Naive B cell (primary cell): ENCODE measurements at regions not wholly inside any gene's neighbourhood (a gene's known extent, or its start where the extent isn't known, plus 50 kb on each side); places are given as distances from the start of the nearest gene placed in this dataset.

Experiments
- ATAC-seq, 2 donors: fragments of 150-1000 bp; cut with Tn5 transposase; 2 replicates each; pipeline ENCODE4 v1.10.0; 2021; ENCODE audit warnings: low read depth in 2 of 2, mild to moderate bottlenecking in 2 of 2, moderate library complexity in 2 of 2
- DNase-seq: peaks from one replicate; pipeline ENCODE4 v3.0.0; 2022
- H3K27ac Mint-ChIP-seq, 6 donors: one replicate each; pipeline ENCODE4 v1.8.0; 2020 to 2022; ENCODE audit warnings: mild to moderate bottlenecking in 6 of 6, mixed read lengths in 6 of 6, moderate library complexity in 5 of 6, inconsistent platforms in 2 of 6
- H3K27me3 Mint-ChIP-seq, 3 donors: one replicate each; pipeline ENCODE4 v1.8.0; 2021 to 2022; ENCODE audit warnings: mixed read lengths in 3 of 3, mild to moderate bottlenecking in 1 of 3
- H3K36me3 Mint-ChIP-seq, 2 donors: one replicate each; pipeline ENCODE4 v1.8.0; 2020 to 2022; ENCODE audit warnings: mixed read lengths in 2 of 2, inconsistent platforms in 1 of 2, mild to moderate bottlenecking in 1 of 2
- H3K4me1 Mint-ChIP-seq, 3 donors: one replicate each; pipeline ENCODE4 v1.8.0; 2020 to 2022; ENCODE audit warnings: mixed read lengths in 3 of 3, inconsistent platforms in 1 of 3, mild to moderate bottlenecking in 1 of 3, moderate library complexity in 1 of 3
- H3K4me3 Mint-ChIP-seq, 8 donors: one replicate each; pipeline ENCODE4 v1.8.0; 2020 to 2022; ENCODE audit warnings: mild to moderate bottlenecking in 8 of 8, mixed read lengths in 8 of 8, moderate library complexity in 8 of 8, inconsistent platforms in 2 of 8
- H3K9me3 Mint-ChIP-seq, 7 donors: one replicate each; pipeline ENCODE4 v1.8.0; 2020 to 2022; ENCODE audit warnings: mixed read lengths in 7 of 7, mild to moderate bottlenecking in 5 of 7, inconsistent platforms in 2 of 7, moderate library complexity in 1 of 7

DNA sequence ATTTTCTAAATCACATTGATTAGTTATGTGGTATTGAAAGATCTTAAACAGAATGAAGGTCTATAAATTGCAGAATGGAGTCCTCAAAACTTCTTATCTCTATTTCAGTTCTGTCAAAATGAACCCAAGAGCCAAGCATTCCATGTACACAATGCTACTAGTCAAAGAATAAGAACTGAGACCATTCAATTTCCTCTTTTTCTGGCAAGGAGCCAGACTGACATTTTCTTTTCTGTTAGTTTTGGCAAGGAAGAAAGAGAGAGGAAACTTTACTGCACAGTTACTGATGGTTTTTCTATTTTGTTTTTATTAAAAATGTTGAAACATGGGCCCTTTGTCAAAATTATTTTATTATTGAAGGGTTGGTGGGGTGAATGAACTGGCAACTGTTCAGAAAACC is 181.8 kb upstream of the FERD3L start:
- H3K27ac Mint-ChIP-seq = no peak overlapping the region
- DNase-seq = no peak
- H3K36me3 Mint-ChIP-seq = no peaks in the 10 kb centered on the region
- H3K9me3 Mint-ChIP-seq = peaks cover 0 to 3% (median 0%) of the 10 kb centered on the region in 7 donors
- no peaks in the 10 kb centered on the region for H3K4me1 Mint-ChIP-seq
- no peak for ATAC-seq
- H3K27me3 Mint-ChIP-seq = no peaks in the 10 kb centered on the region
- no peak overlapping the region for H3K4me3 Mint-ChIP-seq

DNA sequence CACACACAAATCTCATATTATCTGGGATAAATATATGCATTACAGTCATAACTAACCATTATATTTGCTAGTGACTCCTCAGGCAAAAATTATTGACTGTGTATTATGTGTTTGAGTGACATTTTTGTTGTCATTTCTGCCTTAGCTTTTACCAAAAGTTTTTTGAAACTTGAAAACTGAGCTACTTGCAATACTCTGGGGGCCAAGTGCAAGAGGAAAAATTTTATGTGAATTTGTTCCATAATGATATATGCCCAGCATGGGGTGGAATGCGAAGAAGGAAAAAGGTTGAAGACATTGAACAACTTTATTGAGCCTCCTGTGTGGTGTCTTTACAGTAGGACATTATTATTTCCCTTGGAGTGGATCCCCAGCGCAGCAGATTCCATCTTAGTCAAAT is 176.8 kb upstream of the FERD3L start:
- peaks cover 0 to 5% (median 0%) of the 10 kb centered on the region in 7 donors for H3K9me3 Mint-ChIP-seq
- no peaks in the 10 kb centered on the region for H3K36me3 Mint-ChIP-seq
- no peaks in the 10 kb centered on the region for H3K4me1 Mint-ChIP-seq
- no peak overlapping the region for H3K4me3 Mint-ChIP-seq
- no peak for DNase-seq
- H3K27ac Mint-ChIP-seq = no peak overlapping the region
- H3K27me3 Mint-ChIP-seq = no peaks in the 10 kb centered on the region
- ATAC-seq = no peak

DNA sequence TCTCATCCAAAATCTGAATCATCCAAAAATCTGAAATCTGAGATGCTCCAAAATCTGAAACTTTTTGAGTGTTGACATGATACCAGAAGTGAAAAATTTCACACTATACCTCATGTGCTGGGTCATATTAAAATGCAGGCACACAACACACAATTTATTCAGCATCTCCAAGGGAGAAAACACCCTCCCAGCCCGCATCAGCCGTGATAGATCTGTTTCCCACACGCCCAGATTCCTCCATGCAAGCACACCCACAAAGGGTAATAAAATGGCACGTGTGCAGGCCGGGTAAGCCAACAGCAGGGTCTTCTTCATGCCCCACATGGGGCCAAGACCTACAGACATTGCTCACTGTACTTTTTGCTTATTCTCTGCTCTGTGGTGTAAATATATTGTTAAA is 173.1 kb upstream of the FERD3L start:
- Mint-ChIP-seq H3K4me1 (no peaks in the 10 kb centered on the region), H3K4me3 (no peak overlapping the region), H3K27me3 (no peaks in the 10 kb centered on the region), H3K27ac (no peak overlapping the region), H3K9me3 (peaks cover 0 to 5% (median 0%) of the 10 kb centered on the region in 7 donors), H3K36me3 (no peaks in the 10 kb centered on the region)
- ATAC-seq (no peak), DNase-seq (no peak)

DNA sequence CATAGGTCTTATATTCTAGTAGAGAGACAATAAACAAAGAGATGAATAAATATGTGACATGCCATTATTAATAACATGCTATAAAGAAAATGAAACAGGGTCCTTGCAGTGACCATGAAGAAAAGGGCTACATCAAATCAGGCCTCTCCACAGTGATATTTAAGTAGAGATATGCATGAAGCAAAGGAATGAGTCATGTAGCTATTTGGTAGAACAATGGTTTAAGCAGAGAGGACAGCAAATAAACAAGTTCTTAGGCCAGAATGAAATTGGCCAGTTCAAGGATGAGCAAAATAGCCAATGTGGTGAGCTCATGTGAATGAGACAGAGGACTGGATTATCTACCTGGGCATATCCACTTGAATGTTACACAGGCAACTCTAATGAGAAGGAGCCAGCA is 172.2 kb upstream of the FERD3L start:
- Mint-ChIP-seq H3K27ac (no peak overlapping the region), H3K36me3 (no peaks in the 10 kb centered on the region), H3K9me3 (peaks cover 0 to 5% (median 0%) of the 10 kb centered on the region in 7 donors), H3K4me1 (no peaks in the 10 kb centered on the region), H3K27me3 (no peaks in the 10 kb centered on the region), H3K4me3 (no peak overlapping the region)
- no peak for ATAC-seq
- no peak for DNase-seq

DNA sequence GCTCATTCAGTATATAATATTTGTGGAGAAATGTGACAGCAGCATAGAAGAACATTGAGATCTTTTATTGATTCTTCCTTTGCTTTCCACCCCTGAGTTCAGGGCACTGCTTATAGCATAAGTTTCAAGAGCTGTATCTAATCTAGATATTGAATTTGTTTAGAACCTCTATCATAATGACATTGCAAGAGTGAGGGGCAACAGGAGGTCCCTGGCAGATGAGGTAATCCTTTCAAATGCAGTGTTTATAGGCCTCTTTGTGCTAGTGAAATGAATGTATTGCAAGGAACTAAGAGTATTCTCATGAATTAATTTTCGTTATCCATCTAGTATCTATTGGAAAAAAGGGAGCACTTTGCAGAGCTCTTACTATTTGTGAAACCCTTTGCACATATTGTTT is 167.2 kb upstream of the FERD3L start:
- Mint-ChIP-seq H3K4me1 (no peaks in the 10 kb centered on the region), H3K27me3 (no peaks in the 10 kb centered on the region), H3K36me3 (no peaks in the 10 kb centered on the region), H3K9me3 (peaks cover 0 to under 1% (median 0%) of the 10 kb centered on the region in 7 donors), H3K27ac (no peak overlapping the region), H3K4me3 (no peak overlapping the region)
- DNase-seq (no peak), ATAC-seq (no peak)

DNA sequence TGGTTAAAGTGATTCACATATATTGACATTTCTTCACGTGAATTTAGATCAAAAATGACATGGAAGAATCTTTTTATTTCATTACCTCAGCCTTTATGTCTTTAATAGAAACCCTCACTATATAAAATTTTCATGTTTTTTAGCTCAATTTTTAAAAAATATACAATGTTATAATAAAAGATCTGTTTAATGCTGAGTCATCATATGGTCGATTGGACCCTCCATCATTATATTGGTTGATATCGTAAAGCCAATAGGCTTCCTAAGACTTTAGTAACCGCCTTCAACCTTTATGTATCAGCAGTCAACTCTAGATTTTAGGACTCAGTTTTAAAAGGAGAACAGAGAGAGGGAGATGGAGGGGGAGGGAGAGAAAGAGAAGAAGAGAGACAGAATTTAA is 162.3 kb upstream of the FERD3L start:
- ATAC-seq (no peak), DNase-seq (no peak)
- no peak overlapping the region for H3K27ac Mint-ChIP-seq
- no peak overlapping the region for H3K4me3 Mint-ChIP-seq
- H3K27me3 Mint-ChIP-seq = no peaks in the 10 kb centered on the region
- H3K9me3 Mint-ChIP-seq = peaks cover 0 to 4% (median 0%) of the 10 kb centered on the region in 7 donors
- no peaks in the 10 kb centered on the region for H3K36me3 Mint-ChIP-seq
- H3K4me1 Mint-ChIP-seq = no peaks in the 10 kb centered on the region

DNA sequence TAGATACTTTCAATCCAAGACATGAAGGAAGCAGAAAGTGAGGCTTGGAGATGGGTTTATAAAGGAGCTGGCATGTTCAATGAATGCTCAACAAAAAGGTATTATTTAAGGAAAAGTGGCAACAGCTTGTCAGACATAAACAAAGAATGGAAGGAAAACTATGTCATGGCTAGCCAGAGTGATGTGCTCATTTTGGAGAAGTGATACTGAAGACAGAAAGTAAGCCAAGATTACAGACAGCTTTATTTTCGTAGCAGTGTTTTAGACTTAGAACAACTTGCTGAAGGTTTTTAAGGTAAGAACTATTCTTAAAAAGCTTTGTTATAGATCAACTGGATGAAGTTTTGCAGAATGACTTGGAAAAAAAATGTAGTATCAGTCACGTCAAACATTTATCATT is 160.5 kb upstream of the FERD3L start:
- H3K27ac Mint-ChIP-seq = no peak overlapping the region
- no peaks in the 10 kb centered on the region for H3K36me3 Mint-ChIP-seq
- no peak overlapping the region for H3K4me3 Mint-ChIP-seq
- ATAC-seq (no peak), DNase-seq (no peak)
- no peaks in the 10 kb centered on the region for H3K27me3 Mint-ChIP-seq
- H3K4me1 Mint-ChIP-seq = no peaks in the 10 kb centered on the region
- H3K9me3 Mint-ChIP-seq = peaks cover 0 to 4% (median 0%) of the 10 kb centered on the region in 7 donors

DNA sequence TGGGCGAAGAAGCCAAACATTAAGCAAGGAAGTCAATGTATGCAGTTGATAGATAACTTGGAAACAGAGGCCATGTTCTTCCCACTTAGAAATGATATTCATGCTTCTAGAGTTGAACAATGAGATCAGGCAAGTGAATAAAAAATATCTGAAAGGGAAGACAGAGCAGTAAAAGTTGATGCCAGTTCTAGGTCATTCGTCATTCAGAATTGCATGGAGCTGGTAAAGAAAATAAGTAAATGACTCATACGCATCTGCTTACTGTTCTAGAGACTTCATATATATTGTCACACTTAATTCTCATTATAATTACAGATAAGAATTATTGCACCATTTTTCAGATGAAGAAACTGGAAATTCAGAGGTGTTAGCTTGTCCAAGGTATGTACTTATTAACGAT is 158.9 kb upstream of the FERD3L start:
- H3K9me3 Mint-ChIP-seq = peaks cover 0 to 4% (median 0%) of the 10 kb centered on the region in 7 donors
- H3K4me3 Mint-ChIP-seq = no peak overlapping the region
- DNase-seq = no peak
- no peak overlapping the region for H3K27ac Mint-ChIP-seq
- no peaks in the 10 kb centered on the region for H3K4me1 Mint-ChIP-seq
- H3K36me3 Mint-ChIP-seq = no peaks in the 10 kb centered on the region
- H3K27me3 Mint-ChIP-seq = no peaks in the 10 kb centered on the region
- ATAC-seq = no peak

DNA sequence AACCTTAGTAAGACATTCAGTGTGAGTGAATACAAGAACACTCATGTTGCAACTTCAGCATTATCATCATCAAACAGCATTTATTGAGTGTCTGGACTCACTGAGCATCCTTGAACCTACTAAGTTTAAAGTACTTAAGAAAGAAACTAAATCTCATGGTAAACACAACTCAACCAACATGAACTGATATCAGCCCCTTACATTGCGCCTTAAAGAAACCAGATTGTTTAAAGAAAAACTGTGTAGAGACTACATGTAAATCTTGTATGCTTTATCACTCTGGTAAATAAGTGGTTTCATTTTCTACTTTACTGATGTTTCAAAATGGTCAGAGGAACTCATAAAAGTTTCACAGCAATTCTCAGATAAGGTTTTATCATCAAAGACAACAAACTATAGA is 157.5 kb upstream of the FERD3L start:
- Mint-ChIP-seq H3K36me3 (no peaks in the 10 kb centered on the region), H3K27me3 (no peaks in the 10 kb centered on the region), H3K4me1 (no peaks in the 10 kb centered on the region), H3K4me3 (no peak overlapping the region), H3K27ac (no peak overlapping the region), H3K9me3 (peaks cover 0 to 4% (median 0%) of the 10 kb centered on the region in 7 donors)
- DNase-seq = no peak
- no peak for ATAC-seq

DNA sequence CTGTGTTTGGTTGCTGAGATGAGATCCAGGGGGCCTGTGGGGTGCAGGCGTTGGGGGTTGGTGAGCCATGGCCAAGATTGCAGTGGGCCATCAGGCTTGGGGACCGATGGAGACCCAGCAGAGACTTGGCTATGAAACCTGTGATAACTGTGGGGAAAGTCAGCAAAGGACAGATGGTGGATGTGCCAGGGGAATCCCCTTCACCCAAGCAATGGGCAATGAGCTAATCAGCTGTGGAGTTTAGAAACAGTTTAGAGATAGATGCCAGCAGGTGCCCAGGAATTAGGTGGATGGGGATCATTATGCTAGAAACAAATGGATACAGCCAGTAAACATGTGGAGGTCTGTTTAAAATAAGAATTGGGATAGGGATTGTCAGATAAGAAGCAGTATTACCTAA is 151.4 kb upstream of the FERD3L start:
- peaks cover 0 to 4% (median 0%) of the 10 kb centered on the region in 7 donors for H3K9me3 Mint-ChIP-seq

DNA sequence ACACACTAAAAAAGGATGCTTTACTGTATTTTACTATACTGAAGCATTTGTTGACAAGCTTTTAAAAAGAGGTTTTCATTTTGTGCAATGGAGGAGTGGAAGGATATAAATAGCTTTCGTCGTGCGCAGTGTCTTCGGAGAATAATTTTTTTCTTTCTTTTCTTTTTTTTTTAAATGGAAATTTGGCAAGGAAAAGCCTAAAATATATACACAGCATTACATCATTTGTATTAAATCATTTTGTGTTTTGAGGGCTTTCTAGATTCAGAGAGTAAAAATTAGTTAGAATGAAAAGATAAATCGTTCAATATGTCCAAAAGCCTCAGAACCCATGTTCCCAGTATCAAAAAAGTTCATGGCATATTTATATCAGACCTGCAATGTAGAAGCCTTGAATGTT is 150.2 kb upstream of the FERD3L start:
- ATAC-seq (no peak), DNase-seq (no peak)
- Mint-ChIP-seq H3K36me3 (no peaks in the 10 kb centered on the region), H3K4me3 (no peak overlapping the region), H3K27me3 (no peaks in the 10 kb centered on the region), H3K4me1 (no peaks in the 10 kb centered on the region), H3K27ac (no peak overlapping the region), H3K9me3 (peaks cover 0 to 4% (median 0%) of the 10 kb centered on the region in 7 donors)

More for the DNA sequence above, 151.4 kb upstream of the FERD3L start:
- H3K27ac Mint-ChIP-seq = no peak overlapping the region
- H3K36me3 Mint-ChIP-seq = no peaks in the 10 kb centered on the region
- H3K27me3 Mint-ChIP-seq = no peaks in the 10 kb centered on the region
- no peak for ATAC-seq
- no peaks in the 10 kb centered on the region for H3K4me1 Mint-ChIP-seq
- no peak overlapping the region for H3K4me3 Mint-ChIP-seq
- no peak for DNase-seq

DNA sequence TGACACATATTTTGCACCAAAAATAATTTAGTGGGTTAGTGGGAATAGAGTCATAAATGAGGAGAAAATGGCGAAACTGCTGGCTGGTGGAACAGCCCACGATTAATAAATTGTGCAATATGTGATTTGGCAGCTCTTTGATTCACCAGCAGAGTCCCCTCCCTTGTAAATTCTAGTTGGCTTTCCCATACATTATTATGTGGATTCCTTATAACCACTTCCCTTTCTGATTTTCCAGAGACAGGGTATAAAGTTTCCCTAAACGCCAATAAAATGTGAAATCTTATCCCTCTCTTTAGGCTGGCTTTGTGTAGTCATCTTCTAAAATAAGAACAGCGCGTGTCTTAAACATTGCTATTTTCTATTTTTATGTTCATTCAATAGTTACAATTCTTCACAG is 149.4 kb upstream of the FERD3L start:
- no peak for DNase-seq
- H3K27me3 Mint-ChIP-seq = no peaks in the 10 kb centered on the region
- no peak overlapping the region for H3K4me3 Mint-ChIP-seq
- H3K9me3 Mint-ChIP-seq = peaks cover 0 to 4% (median 0%) of the 10 kb centered on the region in 7 donors
- ATAC-seq = no peak
- H3K27ac Mint-ChIP-seq = no peak overlapping the region
- H3K36me3 Mint-ChIP-seq = no peaks in the 10 kb centered on the region
- no peaks in the 10 kb centered on the region for H3K4me1 Mint-ChIP-seq

DNA sequence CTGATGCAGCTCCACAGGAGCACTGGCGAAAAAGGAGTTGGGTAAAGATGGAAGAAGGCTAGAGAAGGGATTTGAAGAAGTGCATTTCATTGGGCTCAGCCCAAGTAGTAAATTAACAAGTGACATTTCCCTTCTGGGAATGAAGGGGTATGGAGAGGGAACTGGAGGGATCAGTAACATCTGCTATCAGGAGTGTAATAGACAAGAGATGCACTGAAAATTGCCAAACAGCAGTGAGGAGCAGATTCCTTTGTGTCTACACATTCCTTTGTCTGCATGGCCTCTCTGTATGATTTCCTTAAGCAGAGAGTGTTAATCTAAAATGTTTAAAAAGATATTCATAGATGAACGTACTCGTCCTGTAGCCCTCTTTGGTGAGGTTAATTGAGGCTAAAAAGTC is 148.2 kb upstream of the FERD3L start:
- no peak for ATAC-seq
- Mint-ChIP-seq H3K27me3 (no peaks in the 10 kb centered on the region), H3K36me3 (no peaks in the 10 kb centered on the region), H3K4me1 (no peaks in the 10 kb centered on the region), H3K4me3 (no peak overlapping the region), H3K27ac (no peak overlapping the region), H3K9me3 (peaks cover 0 to 4% (median 0%) of the 10 kb centered on the region in 7 donors)
- no peak for DNase-seq

DNA sequence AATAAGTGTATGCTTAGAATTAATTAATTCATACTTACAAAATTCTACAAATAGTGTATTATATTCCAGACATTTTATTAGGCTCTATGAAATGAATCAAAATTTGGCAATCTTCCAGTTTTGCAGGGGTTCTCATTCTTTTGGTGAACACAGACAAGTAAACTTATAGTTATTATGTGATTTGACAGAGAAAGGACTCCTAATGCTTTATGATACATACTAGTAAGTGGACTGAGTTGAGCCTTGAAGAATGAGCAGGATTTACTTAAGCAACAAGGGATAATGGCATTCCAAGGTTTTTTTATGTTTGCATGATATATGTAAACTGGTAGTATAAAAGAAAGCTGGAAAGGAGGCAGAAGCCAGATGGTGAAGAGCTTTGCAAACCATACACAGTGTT is 145.7 kb upstream of the FERD3L start:
- H3K27me3 Mint-ChIP-seq = no peaks in the 10 kb centered on the region
- H3K36me3 Mint-ChIP-seq = no peaks in the 10 kb centered on the region
- ATAC-seq (no peak), DNase-seq (no peak)
- H3K27ac Mint-ChIP-seq = no peak overlapping the region
- H3K9me3 Mint-ChIP-seq = peaks cover 0 to 4% (median 0%) of the 10 kb centered on the region in 7 donors
- H3K4me3 Mint-ChIP-seq = no peak overlapping the region
- H3K4me1 Mint-ChIP-seq = no peaks in the 10 kb centered on the region

DNA sequence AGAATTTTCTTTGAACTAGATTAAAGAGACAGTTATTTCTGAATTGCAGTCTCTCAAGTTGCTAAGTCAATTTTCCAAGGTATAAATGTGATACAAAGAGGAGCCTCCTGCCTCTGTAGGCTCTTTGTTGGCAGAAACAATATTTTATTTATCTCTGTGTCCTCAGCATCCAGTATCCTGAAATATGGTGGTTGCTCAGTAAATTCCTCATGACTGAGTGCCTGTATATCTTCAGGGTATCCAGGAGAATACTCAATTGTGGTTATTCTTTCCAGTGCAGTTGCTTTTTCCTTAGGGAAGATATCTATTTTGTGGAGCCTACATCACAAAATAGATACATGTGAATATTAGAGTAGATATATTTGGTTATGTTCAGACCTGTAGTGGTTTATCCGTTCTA is 144.8 kb upstream of the FERD3L start:
- Mint-ChIP-seq H3K27me3 (no peaks in the 10 kb centered on the region), H3K36me3 (no peaks in the 10 kb centered on the region), H3K4me1 (no peaks in the 10 kb centered on the region), H3K9me3 (peaks cover 0 to 4% (median 0%) of the 10 kb centered on the region in 7 donors), H3K27ac (no peak overlapping the region), H3K4me3 (no peak overlapping the region)
- ATAC-seq (no peak), DNase-seq (no peak)
